ENCODE measurements at regions not wholly inside any gene's neighbourhood (a gene's known extent, or its start where the extent isn't known, plus 50 kb on each side); places are given as distances from the start of the nearest gene placed in this dataset.

DNA sequence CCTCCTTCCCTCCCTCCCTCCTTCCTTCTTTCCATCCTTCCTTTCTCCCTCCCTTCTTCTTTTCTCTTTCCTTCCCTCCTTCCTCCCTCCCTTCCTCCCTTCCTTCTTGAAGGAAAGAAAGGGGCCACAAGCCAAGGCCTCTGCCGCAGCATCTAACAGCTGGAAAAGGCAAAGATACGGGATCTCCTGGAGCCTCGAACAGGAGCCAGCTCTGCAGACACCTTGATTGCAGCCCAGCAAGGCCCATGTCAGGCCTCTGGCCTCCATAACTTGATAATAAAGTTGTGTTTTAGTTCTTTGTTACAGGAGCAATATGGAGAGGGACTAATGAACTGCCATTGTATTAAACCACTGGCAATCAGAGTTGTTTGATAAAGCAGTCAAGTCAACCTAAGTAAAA is 348.9 kb upstream of the B3GAT1 start:
- Histone ChIP-seq H3K4me3 (replicated peaks; ENCODE audit: low read depth, low read length) (no peak overlapping the region), H3K27me3 (replicated peaks; ENCODE audit: control insufficient read depth, insufficient read depth, low read length) (no peaks in the 10 kb centered on the region; the same call in 1 of the 2 replicates), H3K36me3 (ENCODE audit: control insufficient read depth, insufficient read depth, low read length) (no peaks in the 10 kb centered on the region)
- TF ChIP-seq, protein P1, sequence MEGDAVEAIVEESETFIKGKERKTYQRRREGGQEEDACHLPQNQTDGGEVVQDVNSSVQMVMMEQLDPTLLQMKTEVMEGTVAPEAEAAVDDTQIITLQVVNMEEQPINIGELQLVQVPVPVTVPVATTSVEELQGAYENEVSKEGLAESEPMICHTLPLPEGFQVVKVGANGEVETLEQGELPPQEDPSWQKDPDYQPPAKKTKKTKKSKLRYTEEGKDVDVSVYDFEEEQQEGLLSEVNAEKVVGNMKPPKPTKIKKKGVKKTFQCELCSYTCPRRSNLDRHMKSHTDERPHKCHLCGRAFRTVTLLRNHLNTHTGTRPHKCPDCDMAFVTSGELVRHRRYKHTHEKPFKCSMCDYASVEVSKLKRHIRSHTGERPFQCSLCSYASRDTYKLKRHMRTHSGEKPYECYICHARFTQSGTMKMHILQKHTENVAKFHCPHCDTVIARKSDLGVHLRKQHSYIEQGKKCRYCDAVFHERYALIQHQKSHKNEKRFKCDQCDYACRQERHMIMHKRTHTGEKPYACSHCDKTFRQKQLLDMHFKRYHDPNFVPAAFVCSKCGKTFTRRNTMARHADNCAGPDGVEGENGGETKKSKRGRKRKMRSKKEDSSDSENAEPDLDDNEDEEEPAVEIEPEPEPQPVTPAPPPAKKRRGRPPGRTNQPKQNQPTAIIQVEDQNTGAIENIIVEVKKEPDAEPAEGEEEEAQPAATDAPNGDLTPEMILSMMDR (IDR thresholded peaks at IDR 0.05; ENCODE audit: insufficient read depth, low read length, poor library complexity, severe bottlenecking) = no peak
- DNase-seq (ENCODE audit: extremely low read depth, insufficient read length) = no peak

DNA sequence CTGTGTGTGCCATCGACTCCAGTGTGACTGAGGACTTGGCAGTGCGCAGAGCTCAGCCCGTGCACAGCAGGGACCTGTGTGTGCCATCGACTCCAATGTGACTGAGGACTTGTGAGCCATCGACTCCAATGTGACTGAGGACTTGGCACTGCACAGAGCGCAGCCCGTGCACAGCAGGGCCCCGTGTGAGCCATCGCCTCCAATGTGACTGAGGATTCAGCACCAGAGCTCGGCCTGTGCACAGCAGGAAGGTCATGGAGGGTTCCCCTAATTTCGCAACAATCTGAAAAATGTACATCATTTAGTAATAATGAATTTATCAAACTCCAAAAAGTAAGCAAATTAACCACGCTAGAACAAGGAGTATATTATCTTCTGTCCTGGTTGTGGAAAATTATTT is 348.3 kb upstream of the B3GAT1 start:
- H3K27me3 ChIP-seq (replicated peaks; ENCODE audit: control insufficient read depth, insufficient read depth, low read length) = no peaks in the 10 kb centered on the region; the same call in 1 of the 2 replicates
- TF ChIP-seq, protein P1 (IDR thresholded peaks at IDR 0.05; ENCODE audit: insufficient read depth, low read length, poor library complexity, severe bottlenecking) = no peak
- no peaks in the 10 kb centered on the region for H3K36me3 ChIP-seq (ENCODE audit: control insufficient read depth, insufficient read depth, low read length)
- no peak for DNase-seq (ENCODE audit: extremely low read depth, insufficient read length)
- H3K4me3 ChIP-seq (replicated peaks; ENCODE audit: low read depth, low read length) = no peak overlapping the region

DNA sequence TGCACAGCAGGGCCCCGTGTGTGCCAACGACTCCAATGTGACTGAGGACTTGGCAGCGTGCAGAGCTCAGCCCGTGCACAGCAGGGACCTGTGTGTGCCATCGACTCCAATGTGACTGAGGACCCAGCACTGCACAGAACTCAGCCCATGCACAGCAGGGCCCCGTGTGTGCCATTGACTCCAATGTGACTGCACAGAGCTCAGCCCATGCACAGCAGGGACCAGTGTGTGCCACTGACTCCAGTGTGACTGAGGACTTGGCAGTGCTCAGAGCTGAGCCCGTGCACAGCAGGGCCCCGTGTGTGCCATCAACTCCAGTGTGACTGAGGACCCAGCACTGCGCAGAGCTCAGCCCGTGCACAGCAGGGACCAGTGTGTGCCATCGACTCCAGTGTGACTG is 347.8 kb upstream of the B3GAT1 start:
- no peaks in the 10 kb centered on the region for H3K36me3 ChIP-seq (ENCODE audit: control insufficient read depth, insufficient read depth, low read length)
- no peak overlapping the region for H3K4me3 ChIP-seq (replicated peaks; ENCODE audit: low read depth, low read length)
- DNase-seq (ENCODE audit: extremely low read depth, insufficient read length) = no peak
- TF ChIP-seq, protein P1 (IDR thresholded peaks at IDR 0.05; ENCODE audit: insufficient read depth, low read length, poor library complexity, severe bottlenecking) = no peak
- no peaks in the 10 kb centered on the region; the same call in 1 of the 2 replicates for H3K27me3 ChIP-seq (replicated peaks; ENCODE audit: control insufficient read depth, insufficient read depth, low read length)

DNA sequence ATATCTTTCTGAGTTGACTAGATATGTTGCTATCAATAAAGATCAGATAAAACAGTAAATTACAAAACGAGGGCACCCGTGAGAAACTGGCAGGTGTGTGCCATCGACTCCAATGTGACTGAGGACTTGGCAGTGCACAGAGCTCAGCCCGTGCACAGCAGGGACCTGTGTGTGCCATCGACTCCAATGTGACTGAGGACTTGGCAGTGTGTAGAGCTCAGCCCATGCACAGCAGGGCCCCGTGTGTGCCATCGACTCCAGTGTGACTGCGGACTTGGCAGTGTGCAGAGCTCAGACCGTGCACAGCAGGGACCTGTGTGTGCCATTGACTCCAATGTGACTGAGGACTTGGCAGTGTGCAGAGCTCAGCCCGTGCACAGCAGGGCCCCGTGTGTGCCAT is 347.2 kb upstream of the B3GAT1 start:
- Histone ChIP-seq H3K4me3 (replicated peaks; ENCODE audit: low read depth, low read length) (no peak overlapping the region), H3K27me3 (replicated peaks; ENCODE audit: control insufficient read depth, insufficient read depth, low read length) (no peaks in the 10 kb centered on the region; the same call in 1 of the 2 replicates), H3K36me3 (ENCODE audit: control insufficient read depth, insufficient read depth, low read length) (no peaks in the 10 kb centered on the region)
- no peak for DNase-seq (ENCODE audit: extremely low read depth, insufficient read length)
- TF ChIP-seq, protein P1 (IDR thresholded peaks at IDR 0.05; ENCODE audit: insufficient read depth, low read length, poor library complexity, severe bottlenecking) = no peak

DNA sequence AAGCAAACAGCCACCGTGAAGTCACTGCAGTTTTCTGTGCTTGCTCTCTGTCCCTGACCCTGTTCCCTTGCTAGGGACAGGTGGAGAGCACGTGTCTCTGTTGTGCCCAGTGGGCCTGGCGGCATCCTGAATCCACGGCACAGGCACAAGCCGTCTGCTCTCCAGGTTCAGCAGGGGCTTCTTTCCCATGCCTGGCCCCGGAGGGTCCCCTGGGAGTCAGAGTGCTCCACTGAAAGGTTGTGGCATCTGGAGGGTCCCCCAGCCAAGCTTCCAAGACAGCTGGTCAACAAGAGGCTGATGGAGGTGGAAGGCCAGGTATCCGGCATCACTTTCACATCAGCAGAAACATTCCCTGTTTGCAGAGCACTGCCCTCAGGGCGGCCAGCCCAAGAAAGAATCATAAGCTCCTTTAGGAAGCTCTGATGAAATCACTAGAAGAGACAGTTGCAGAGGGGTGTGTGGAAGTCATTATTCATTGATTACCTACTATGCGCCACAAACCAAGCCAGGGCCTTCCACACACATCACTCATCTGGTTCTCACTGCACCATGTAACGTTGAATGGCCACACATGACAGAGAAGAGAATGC is 346.4 kb upstream of the B3GAT1 start:
- DNase-seq (ENCODE audit: extremely low read depth, insufficient read length) = no peak
- H3K4me3 ChIP-seq (replicated peaks; ENCODE audit: low read depth, low read length) = no peak overlapping the region
- no peaks in the 10 kb centered on the region; the same call in 1 of the 2 replicates for H3K27me3 ChIP-seq (replicated peaks; ENCODE audit: control insufficient read depth, insufficient read depth, low read length)
- TF ChIP-seq, protein P1 (IDR thresholded peaks at IDR 0.05; ENCODE audit: insufficient read depth, low read length, poor library complexity, severe bottlenecking) = no peak
- no peaks in the 10 kb centered on the region for H3K36me3 ChIP-seq (ENCODE audit: control insufficient read depth, insufficient read depth, low read length)

DNA sequence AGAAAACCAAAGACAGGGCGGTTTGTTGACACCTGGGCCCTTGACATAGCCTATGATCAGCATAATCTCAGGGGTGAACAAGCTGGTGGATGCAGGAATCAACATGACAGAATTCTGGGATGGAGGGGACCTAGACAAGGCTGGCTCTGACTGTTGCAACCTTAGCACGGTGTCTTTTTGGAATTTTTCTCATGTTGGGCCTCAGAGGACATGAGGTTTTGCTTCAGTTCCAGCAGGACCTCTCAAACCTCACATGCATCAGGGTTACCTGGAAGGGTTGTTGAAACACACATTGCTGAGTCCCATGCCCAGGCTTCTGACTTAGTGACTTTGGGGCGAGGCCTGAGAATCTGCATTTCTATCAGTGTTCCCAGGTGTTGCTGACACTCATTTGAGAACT is 345.6 kb upstream of the B3GAT1 start:
- Histone ChIP-seq H3K4me3 (replicated peaks; ENCODE audit: low read depth, low read length) (no peak overlapping the region), H3K27me3 (replicated peaks; ENCODE audit: control insufficient read depth, insufficient read depth, low read length) (no peaks in the 10 kb centered on the region; the same call in 1 of the 2 replicates), H3K36me3 (ENCODE audit: control insufficient read depth, insufficient read depth, low read length) (no peaks in the 10 kb centered on the region)
- TF ChIP-seq, protein P1 (IDR thresholded peaks at IDR 0.05; ENCODE audit: insufficient read depth, low read length, poor library complexity, severe bottlenecking) = no peak
- no peak for DNase-seq (ENCODE audit: extremely low read depth, insufficient read length)
